GM21381 (cell line): ENCODE measurements at regions not wholly inside any gene's neighbourhood (a gene's known extent, or its start where the extent isn't known, plus 50 kb on each side); places are given as distances from the start of the nearest gene placed in this dataset.
"Not testable (repeated sequence)": the region's sequence is repeated elsewhere in the genome, so short reads cannot be mapped to it uniquely, and the experiment has no call there.

Experiments
- ATAC-seq: cut with Tn5 transposase; IDR thresholded peaks from one replicate; pipeline ENCODE4 v1.9.1; 2021; ENCODE audit warnings: mild to moderate bottlenecking, moderate library complexity; ENCODE audit not compliant: unreplicated experiment

DNA sequence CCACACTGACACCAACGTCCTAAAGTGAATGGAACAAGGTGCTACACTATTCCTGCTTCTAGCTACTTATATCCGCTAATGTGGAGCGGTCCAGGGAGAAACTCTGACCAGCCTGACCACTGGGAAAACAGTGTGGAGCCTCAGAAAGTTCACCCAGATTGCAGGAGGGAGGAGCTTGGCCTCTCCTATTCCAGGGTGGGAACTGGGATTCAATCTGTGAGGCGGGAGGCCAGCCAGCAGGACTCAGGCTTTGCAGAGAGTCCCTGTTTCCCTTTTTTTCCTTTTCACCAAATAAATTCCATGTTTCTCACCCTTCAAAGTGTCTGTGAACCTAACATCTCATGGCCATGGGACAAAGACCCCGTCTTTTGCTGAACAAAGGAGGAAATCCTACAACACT lies 86.4 kb upstream of the SEMA3C start:
- no peak for ATAC-seq

DNA sequence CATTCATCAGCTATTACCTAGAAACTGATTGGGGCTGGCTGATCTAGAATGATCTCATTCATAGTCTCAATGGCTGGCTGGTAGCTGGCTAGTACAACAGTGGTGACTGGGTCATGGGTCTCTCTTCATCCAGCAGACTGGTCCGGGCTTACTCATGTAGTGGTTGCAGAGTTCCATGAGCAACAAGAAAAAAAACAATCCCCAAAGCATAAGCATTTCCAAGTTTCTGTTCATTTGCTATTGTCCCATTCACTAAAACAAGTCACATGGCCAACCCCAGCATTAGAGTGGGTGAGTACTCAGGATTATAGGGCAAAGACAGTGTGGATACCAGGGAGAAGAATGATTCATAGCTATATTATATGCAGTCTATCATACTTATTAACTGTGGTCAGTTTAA lies 85.2 kb upstream of the SEMA3C start:
- ATAC-seq = no peak

DNA sequence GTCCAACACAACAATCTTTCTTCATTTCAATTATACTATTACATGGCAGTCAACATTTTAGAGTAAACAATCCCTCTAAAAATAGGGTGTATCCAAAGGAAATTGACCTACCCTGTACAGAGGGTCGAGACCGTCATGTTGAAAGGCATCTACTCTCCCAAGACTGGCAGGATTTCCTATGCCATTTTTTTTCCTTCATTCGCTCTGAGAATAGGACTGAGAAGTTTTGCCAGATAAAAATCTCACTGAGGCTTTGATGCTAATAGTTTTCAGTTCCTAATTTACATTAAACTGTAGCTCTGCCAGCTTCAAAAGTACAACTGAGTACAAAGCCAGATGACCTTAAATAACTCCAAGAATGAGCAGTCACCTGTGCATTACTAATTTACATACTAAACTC lies 84.5 kb upstream of the SEMA3C start:
- ATAC-seq = no peak

DNA sequence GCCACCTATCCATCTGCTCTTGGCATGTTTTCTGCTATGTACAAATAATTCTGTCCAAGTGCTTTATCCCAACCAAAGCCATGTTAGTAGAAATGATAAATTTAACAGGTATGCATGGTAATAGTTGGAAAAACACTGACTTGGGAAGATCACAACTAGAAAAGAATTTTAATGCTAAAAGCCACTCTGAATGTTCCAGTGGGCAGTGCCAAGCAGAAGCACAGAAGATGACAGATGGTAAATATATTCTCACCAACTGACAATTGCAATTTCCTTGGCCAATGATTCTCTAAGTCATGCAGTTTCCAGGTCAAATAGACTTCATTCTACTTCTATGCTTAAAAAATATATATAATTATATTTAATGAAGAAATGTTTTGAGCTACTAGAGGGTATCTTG lies 83.6 kb upstream of the SEMA3C start:
- ATAC-seq = no peak

DNA sequence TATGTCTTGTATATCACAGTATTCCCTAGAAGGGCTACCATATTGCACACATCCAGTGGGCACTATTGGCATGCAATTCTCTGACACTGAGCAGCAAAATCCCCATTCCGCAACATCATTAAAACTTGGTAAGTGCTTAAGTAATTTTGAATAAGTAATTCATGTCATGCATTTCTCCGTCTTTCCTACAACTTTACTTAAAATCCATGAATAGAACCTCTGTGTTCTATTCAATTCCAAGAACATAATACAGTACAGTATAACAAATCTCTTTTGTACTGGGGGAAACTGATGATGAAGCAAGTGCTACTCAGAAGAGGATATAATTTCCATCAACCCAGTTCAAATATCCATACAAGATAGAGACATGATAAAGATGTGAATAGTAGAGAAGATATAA lies 80.9 kb upstream of the SEMA3C start:
- ATAC-seq = no peak

DNA sequence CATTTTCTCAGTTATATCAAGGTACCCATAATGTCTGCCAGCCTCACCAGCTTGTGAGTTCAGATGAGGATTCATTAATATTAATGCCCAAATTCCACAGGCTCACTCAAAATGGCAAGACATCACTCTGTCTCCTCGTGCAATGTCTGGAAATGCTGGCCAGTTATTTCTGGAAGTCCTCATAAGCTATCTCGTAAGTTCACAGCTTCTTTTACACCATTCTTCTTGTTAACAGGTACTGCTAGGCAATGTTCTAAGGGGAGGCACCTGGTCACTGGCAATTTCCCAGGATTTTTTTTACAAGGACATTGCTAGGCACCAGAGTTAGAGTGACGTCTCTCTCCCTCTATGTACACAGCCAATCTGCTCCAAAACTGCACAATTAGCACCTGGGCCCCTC lies 80.2 kb upstream of the SEMA3C start:
- no peak for ATAC-seq

DNA sequence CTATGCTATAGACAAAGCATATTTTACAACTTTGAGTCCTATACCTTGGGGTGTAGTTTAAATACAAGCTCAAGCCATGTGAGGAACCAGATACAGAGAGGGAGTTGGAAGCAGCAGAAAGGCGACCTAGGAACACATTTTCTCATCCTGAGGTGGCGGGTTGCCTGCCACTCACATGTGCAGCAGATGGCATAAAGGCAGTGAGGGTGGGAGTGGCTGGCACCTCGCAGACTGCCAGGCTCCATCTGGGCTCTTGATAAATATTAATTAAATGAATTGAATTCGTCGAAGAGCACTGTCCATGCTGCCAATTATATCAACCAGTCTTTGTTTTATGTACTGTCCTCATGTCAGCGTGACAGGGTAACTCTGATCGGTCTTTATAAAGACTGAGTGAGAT lies 79.0 kb upstream of the SEMA3C start:
- no peak for ATAC-seq

DNA sequence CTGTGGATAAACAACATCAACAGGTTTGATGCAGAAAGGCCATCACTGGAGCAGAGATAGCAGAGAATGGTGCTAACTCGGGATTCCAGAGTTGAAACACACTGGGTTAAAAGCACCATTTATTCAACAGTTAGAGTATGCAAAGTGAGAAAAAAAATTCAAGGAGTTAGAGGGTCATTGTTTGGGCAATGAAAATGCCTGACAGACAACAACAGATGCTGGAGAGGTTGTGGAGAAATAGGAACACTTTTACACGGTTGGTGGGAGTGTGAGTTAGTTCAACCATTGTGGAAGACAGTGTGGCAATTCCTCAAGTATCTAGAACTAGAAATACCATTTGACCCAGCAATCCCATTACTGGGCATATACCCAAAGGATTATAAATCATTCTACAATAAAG lies 77.4 kb upstream of the SEMA3C start:
- not testable (repeated sequence) for ATAC-seq

DNA sequence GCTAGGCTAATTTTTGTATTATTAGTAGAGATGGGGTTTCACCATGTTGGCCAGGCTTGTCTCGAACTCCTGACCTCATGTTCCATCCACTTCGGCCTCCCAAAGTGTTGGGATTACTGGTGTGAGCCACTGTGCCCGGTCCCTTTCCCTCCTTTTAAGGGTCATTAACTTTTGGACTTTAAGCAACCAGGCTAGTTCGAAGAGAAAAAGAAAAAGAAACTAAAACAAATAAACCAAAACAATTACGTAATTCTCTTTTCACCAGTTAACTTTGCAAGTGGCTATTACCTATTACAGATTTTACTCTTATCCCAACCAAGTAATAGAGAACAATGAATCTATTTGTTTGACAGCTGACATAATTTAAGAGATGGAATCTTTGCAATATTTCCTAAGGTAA lies 72.8 kb upstream of the SEMA3C start:
- no peak for ATAC-seq

DNA sequence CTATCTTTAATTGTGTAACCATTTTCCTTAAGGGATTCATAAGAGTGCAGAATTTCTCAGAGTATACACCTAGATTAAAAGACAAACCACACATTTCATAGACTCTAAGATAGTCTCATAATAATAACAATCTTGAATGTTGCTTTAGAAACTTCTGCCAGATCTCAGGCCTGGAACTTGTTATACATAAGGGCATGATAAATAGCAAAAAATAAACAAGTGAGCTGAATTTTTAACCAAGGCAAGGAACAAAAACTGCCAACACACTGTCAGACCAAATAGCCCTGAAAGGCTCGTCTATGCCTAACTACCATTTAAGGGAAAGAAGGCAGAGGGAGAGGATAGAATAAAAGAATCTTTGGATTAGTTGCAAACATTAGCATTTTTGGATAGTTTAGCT lies 65.8 kb upstream of the SEMA3C start:
- ATAC-seq = no peak

DNA sequence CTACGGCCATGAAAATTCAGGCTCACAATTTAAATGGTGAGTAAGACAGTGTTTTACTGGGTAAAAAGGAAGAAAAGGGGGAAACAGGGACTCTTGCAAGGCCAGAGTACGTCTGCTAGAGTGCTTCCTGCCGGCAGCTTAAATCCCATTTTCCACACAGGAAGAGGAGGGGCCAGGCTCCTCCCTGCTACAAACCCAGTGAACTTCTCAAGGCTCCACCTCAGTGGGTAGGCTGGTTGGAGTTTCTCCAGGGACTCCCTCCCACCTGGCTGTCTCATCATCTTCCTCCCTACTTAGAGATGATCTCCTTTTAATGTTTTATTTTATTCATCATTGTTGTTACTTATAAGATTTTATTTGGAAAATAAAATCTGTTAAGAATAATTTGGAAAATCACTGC lies 62.6 kb upstream of the SEMA3C start:
- ATAC-seq = no peak

DNA sequence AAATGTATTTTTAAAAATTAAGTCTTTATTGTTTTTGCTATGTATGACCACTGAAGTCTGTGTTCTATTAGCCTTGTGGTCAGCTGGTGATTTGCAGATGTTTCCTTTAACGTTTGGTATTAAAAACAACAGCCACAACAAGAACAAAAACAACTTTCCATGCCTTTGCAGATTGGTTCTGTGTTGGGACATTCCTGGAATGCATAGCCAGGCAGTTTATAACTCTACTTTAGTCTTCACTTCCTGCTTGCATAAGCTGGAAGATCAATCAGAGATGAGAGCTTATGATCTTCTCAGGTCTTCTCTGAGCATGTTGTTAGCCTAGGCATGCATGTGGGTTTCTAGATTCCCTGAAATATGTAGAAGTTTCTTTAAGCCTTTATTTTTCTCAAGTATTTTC lies 58.9 kb upstream of the SEMA3C start:
- ATAC-seq = no peak

DNA sequence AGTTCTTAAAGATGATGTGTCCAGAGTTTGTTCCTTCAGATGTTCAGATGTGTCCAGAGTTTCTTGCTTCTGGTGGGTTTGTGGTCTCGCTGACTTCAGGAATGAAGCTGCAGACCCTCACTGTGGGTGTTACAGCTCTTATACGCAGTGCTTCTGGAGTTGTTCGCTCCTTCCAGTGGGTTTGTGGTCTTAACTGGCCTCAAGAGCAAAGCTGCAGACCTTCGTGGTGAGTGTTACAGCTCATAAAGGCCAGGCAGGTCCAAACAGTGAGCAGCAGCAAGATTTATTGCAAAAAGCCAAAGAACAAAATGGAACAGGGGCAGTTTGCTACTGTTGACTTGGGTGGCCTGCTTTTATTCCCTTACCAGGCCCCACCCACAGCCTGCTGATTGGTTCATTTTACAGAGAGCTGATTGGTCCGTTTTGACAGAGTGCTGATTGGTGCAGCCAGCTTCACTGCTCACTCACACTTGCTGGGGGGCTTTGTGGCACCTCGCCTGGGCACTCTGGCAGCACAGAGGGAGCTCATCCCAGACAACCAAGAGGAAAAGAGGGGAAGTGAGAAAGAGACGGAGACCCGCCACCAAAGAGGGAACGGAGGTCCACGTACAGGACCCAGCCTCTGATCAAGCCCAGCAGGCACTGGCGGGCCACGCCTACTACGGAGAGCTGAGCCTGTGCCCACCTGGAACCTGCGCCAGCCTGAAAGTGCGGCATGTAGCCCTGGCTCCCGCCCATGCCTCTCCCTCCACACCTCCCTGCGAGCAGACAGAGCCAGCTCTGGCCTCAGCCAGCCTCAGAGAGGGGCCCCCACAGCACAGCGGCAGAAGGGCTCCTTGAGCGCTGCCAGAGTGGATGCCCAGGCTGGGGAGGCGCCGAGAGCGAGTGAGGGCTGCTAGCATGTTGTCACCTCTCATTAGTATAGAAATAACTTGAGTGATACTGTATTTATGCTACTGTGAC lies 55.8 kb upstream of the SEMA3C start:
- ATAC-seq = no peak

DNA sequence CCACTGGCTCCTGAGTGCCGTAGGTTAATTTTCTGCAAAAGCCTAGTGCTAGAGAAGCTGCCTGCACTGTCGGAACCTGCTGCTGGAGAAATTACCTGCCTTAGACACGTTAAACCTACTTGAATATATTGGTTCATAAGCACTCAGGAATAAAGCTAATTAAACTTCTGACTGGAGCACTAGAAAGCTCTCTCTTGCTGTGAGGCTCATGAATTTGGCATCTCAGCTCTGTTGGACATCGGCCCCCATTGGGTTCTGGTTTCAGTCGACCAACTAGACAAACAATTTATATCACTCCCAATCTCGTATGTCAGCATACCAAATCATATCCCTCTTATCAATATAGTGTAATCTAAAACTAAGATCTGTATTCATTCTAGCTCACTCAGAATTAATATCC lies 52.4 kb upstream of the SEMA3C start:
- ATAC-seq = no peak
